Left colon (tissue), 2 donors: ENCODE measurements at regions not wholly inside any gene's neighbourhood (a gene's known extent, or its start where the extent isn't known, plus 50 kb on each side); places are given as distances from the start of the nearest gene placed in this dataset.

Experiments
- ATAC-seq: fragments of 200-7000 bp; cut with Tn5 transposase; one replicate; pipeline ENCODE4 v1.9.1; 2020; ENCODE audit warnings: mild to moderate bottlenecking, moderate library complexity
- DNase-seq, 2 donors: peaks; one replicate each; pipeline ENCODE4 v3.0.0-alpha.2; 2020
- intact Hi-C, 2 donors: fragments of 100-400 bp; cut with DNase I in 1 of 2; cut with micrococcal nuclease in 1 of 2; formaldehyde crosslinking; loops; one replicate each; pipeline versions ENCODE4 v1.11.2 to v1.14.0; 2022; cut with DNase I, micrococcal nuclease
- donor health status: DM: no; HTN: no; CAD: no.
- donor health status: DM: yes; HTN: yes; CAD: no.

DNA sequence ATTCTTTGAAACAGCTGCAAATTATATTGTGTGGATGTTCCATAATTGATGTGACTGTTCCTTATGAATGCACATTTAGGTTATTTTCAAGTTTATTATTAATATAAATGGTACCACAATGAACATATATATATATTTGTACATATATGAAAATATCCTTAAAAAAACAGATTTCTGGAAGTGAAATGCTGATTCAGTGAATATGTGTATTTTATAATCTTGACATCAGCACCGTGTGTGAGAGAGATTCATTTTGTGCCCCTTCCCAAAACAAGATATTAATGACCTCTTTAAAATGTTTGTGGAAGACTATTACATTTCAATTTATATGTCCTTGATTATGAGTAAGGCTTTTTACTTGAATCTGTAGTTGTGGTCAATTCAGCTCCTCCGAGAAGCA is 75.7 kb upstream of the PTPRT start:
- no peak for ATAC-seq
- intact Hi-C loops: no loop called here
- DNase-seq: no peak

DNA sequence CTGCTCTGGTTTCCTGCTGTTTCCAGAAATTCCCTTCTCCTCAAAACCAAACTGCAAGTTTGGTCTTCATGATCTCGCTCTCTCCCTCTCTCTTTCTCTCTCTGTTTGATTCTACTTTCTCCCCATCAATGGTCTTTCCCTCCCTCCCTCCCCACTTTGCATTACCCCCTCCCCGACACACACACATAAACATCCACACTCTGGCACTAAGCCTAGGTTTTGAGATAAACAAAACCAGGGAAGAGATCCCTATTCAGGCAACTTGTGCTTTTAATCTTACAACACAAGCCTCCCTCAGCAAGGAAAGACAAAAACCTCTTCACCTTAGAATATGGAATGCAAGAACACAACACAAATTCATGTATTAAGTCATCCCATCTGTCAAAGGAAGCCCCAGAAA is 73.5 kb upstream of the PTPRT start:
- DNase-seq (no peak), ATAC-seq (no peak)
- intact Hi-C loops: no loop called here

DNA sequence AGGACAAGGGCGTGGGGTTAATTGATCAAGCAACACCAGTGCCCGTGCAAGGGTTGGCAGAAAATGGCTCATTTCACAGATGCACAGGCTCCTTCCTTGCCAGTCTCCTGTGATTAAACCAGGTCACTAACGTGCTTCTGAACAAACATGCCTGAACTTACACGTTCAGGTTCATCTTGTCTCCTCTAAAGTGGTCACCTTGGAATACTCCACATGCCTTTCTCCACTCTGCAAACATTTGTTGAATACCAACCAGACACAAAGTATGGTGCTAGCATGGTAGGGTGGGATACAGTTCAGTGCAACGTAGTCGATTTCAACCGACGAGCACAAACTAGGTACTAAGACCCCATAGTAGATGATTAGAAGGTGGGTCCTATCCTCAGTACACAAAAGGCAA is 72.6 kb upstream of the PTPRT start:
- no peak for ATAC-seq
- DNase-seq: no peak
- intact Hi-C loops: no loop called here

DNA sequence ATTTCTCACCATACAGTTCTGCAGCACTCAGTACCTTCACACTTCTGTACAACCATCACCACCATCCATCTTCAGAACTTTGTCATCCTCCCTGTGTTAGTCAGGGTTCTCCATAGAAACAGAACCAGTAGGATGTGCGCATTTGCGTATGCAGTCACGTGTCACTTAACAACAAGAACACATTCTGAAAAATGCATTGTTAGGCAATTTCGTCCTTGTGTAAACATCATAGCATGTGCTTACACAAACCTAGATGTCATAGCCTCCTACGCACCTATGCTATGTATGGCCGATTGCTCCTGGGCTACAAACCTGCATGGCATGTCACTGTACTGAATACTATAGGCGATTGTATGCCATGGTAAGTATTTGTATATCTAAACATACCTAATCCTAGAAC is 66.2 kb upstream of the PTPRT start:
- no peak for DNase-seq
- intact Hi-C loops: no loop called here
- ATAC-seq: no peak

DNA sequence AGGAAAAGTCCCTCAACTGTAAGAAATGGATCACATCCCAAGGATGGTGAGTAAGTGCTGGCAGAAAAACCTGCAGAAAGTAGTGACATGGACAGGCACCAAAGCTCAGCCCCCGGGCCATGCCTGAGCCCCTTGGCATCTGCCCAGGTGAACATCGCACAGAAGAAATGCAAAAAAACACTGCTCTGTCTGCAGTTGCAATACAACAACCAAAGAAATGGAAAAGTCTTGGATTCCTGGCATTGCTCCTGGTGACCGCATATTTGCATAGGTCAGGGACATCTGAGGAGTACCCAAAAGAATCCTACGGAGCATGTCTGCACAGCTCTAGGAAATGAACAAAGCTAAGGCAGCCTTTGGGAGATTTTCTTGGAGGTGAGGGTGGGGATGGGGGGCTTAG is 63.1 kb upstream of the PTPRT start:
- intact Hi-C loops: no loop called here
- no peak for DNase-seq
- no peak for ATAC-seq

DNA sequence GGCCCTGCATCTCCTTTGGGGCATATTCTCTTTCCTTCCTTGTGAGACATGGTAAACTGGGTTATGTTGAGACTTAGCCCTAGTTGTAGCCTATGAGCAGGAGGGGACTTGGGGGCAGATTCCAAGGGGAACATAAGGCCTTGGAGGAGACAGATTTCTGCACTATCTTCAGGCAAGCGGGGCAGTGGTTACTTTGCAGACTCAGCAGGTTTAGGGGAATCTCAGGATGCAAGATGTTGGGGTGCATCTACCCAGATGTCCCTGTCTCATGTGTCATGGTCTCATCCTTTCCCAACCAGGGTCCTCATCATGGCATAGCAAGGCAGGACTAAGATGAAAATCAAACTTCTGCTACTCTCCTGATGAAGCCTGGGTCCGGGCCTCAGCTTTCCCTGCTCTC is 58.6 kb upstream of the PTPRT start:
- DNase-seq (no peak), ATAC-seq (no peak)
- intact Hi-C loops: no loop called here

DNA sequence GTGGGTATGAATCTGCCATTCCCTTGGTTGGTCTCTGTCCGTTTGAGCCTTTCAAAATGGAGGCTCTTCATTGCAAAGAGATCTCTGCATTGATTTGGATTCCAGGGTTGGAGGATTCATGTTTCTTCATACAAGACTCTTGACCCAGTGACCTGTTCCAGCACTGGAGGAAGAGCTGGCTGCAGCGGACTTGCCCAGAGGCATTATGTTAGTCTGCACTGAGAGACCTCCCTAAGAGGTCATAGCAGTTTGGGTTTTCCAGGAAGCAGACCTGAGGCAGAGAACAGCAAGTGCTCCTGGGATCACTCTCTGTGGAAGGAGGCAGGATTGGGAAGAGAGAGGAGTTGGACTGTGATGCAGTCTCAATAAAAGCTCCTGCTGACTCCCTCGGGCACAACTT is 57.7 kb upstream of the PTPRT start:
- intact Hi-C loops: no loop called here
- ATAC-seq (no peak), DNase-seq (no peak)

DNA sequence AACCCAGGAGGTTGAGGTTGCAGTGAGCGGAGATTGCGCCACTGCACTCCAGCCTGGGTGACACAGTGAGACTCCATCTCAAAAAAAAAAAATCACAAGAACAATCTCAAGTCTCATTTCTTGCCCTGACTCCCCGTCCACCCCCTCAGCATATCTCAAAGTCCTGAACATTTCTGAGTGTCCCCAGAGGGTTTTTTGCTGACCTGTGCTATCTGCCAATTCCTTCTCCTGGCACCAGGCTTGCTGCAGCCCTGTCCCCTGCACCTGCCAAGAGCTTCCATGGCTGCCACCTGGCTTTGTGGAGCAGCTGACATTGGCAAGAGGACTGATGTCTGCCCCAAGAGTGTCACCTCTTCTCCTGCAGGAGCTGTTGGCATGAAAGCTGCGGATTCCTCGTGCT is 54.9 kb upstream of the PTPRT start:
- ATAC-seq: no peak
- intact Hi-C loops: no loop called here
- no peak for DNase-seq

DNA sequence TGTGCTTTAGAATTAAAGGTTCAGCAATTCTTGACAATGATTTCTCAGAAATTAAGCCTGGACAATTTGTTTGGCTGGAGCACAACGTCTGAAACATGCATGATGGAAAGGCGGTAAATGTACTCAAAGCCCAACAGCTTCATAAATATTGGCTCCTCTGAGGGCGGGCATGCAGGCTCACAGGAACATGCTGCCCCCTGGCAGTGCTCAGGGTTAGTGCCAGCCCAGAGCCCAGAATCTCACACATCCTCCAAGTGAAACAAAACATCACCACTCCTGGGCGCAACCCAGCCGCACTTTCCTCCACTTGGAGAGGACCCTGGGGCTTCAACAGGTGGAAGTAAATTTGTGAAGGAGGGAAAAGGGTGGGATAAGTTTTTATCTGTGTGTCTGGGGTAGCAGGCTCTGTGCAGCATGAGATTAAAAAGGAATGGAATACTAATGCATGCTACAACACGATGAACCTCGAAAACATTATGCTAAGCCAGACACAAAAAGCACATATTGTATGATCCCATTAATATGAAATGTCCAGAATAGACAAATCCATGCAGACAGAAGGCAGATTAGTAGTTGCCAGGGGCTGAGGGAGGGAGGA is 54.1 kb upstream of the PTPRT start:
- no peak for ATAC-seq
- no peak for DNase-seq
- intact Hi-C loops: no loop called here

DNA sequence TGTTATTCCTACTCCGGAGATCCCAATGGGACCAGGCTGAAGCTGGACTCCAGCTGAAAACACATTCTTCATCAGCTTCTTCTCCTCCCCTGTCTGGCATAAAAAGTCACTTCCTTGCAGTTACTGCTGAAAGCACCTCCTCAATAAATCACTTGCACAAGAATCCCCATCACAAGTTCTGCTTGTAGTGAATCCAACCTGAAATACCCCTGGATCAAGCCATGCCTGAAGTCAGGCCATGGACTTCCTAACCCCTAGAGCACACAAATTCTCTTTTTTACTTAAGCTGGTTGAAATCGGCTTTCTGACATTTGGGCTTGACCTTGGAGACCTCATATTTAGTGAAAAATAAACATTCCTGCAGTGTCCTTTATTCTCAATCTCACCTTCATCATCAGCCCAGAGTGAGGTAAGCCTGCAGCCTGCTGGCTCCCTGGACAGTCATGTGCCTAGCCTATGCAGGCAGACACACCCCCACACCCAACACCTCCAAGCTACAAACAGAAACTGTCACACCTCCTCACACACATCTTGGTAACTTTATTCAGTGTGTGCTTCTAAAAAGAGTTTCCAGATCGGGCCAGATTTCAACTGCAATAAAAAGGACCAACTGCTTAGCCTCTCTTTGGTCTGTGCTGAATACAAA is 51.5 kb upstream of the PTPRT start:
- intact Hi-C loops: no loop called here
- no peak for ATAC-seq

More for the DNA sequence above, 51.5 kb upstream of the PTPRT start:
- DNase-seq: no peak
